ENCODE measurements at regions not wholly inside any gene's neighbourhood (a gene's known extent, or its start where the extent isn't known, plus 50 kb on each side); places are given as distances from the start of the nearest gene placed in this dataset.
"Not testable (repeated sequence)": the region's sequence is repeated elsewhere in the genome, so short reads cannot be mapped to it uniquely, and the experiment has no call there.

GRCh38 chr3:89013536-89013935 is 93.9 kb upstream of the EPHA3 start:
- intact Hi-C loops (cut with DNase I; ENCODE audit: low total_unique reads) = no loop called here
- Histone ChIP-seq H3K27ac (no peak overlapping the region), H3K27me3 (no peaks in the 10 kb centered on the region), H3K36me3 (no peaks in the 10 kb centered on the region), H3K4me1 (no peaks in the 10 kb centered on the region), H3K4me3 (no peak overlapping the region), H3K9me3 (no peaks in the 10 kb centered on the region)
- no peak for TF ChIP-seq POLR2AphosphoS5 (IDR thresholded peaks at IDR 0.05)
- TF ChIP-seq CTCF (IDR thresholded peaks at IDR 0.05) = no peak
- no peak for TF ChIP-seq POLR2A (IDR thresholded peaks at IDR 0.05)
- no peak for DNase-seq (ENCODE audit: low spot score in 2 of 2)

GRCh38 chr3:89017531-89017930 is 89.9 kb upstream of the EPHA3 start:
- TF ChIP-seq CTCF (IDR thresholded peaks at IDR 0.05) (no peak), POLR2AphosphoS5 (IDR thresholded peaks at IDR 0.05) (no peak), POLR2A (IDR thresholded peaks at IDR 0.05) (no peak)
- intact Hi-C loops (cut with DNase I; ENCODE audit: low total_unique reads) = no loop called here
- Histone ChIP-seq H3K4me1 (no peaks in the 10 kb centered on the region), H3K27ac (no peak overlapping the region), H3K4me3 (no peak overlapping the region), H3K27me3 (no peaks in the 10 kb centered on the region), H3K9me3 (no peaks in the 10 kb centered on the region), H3K36me3 (no peaks in the 10 kb centered on the region)
- no peak for DNase-seq (ENCODE audit: low spot score in 2 of 2)

GRCh38 chr3:89025185-89025584 is 82.2 kb upstream of the EPHA3 start:
- H3K27ac ChIP-seq = no peak overlapping the region
- DNase-seq (ENCODE audit: low spot score in 2 of 2) = no peak
- intact Hi-C loops (cut with DNase I; ENCODE audit: low total_unique reads) = no loop called here
- no peaks in the 10 kb centered on the region for H3K36me3 ChIP-seq
- H3K27me3 ChIP-seq = no peaks in the 10 kb centered on the region
- TF ChIP-seq CTCF (IDR thresholded peaks at IDR 0.05) (no peak), POLR2A (IDR thresholded peaks at IDR 0.05) (no peak), POLR2AphosphoS5 (IDR thresholded peaks at IDR 0.05) (no peak)
- H3K4me1 ChIP-seq = no peaks in the 10 kb centered on the region
- no peaks in the 10 kb centered on the region for H3K9me3 ChIP-seq
- no peak overlapping the region for H3K4me3 ChIP-seq

- Histone ChIP-seq H3K27me3 (no peaks in the 10 kb centered on the region), H3K9me3 (no peaks in the 10 kb centered on the region), H3K4me3 (no peak overlapping the region), H3K36me3 (no peaks in the 10 kb centered on the region), H3K27ac (no peak overlapping the region), H3K4me1 (no peaks in the 10 kb centered on the region)
- DNase-seq (ENCODE audit: low spot score in 2 of 2) = no peak
- intact Hi-C loops (cut with DNase I; ENCODE audit: low total_unique reads) = no loop called here
- TF ChIP-seq CTCF (IDR thresholded peaks at IDR 0.05) = no peak
- no peak for TF ChIP-seq POLR2AphosphoS5 (IDR thresholded peaks at IDR 0.05)
- TF ChIP-seq POLR2A (IDR thresholded peaks at IDR 0.05) = no peak
These were observed 74.9 kb upstream of the EPHA3 start for GRCh38 chr3:89032346-89033013.

GRCh38 chr3:89034723-89035122 is 72.7 kb upstream of the EPHA3 start:
- H3K4me3 ChIP-seq; H3K36me3 ChIP-seq; H3K9me3 ChIP-seq; H3K4me1 ChIP-seq; DNase-seq (ENCODE audit: low spot score in 2 of 2); intact Hi-C loops (cut with DNase I; ENCODE audit: low total_unique reads); H3K27ac ChIP-seq; H3K27me3 ChIP-seq: not testable (repeated sequence)

- no peaks in the 10 kb centered on the region for H3K4me1 ChIP-seq
- H3K27me3 ChIP-seq = no peaks in the 10 kb centered on the region
- no peaks in the 10 kb centered on the region for H3K36me3 ChIP-seq
- no peak overlapping the region for H3K27ac ChIP-seq
- TF ChIP-seq CTCF (IDR thresholded peaks at IDR 0.05) = no peak
- no peak for TF ChIP-seq POLR2AphosphoS5 (IDR thresholded peaks at IDR 0.05)
- TF ChIP-seq POLR2A (IDR thresholded peaks at IDR 0.05) = no peak
- DNase-seq (ENCODE audit: low spot score in 2 of 2) = no peak
- H3K4me3 ChIP-seq = no peak overlapping the region
- H3K9me3 ChIP-seq = no peaks in the 10 kb centered on the region
- intact Hi-C loops (cut with DNase I; ENCODE audit: low total_unique reads) = no loop called here
These were observed 68.6 kb upstream of the EPHA3 start for GRCh38 chr3:89038869-89039268.

Measured in breast epithelium (tissue), 4 donors.